A673 (cell line): ENCODE measurements at regions not wholly inside any gene's neighbourhood (a gene's known extent, or its start where the extent isn't known, plus 50 kb on each side); places are given as distances from the start of the nearest gene placed in this dataset.

Experiments
- BruUV-seq: library from RNA; stranded (reverse); fragments of 400-500 nt; replicated peaks from 2 replicates; lab custom pipeline; 2021; lab: Mats Ljungman, UMichigan
- CTCF ChIA-PET: fragments of 300-600 bp; sonication (Branson Sonifier 250); formaldehyde crosslinking; loops from one replicate; lab custom pipeline; 2022; ENCODE audit warnings: antibody characterized with exemption; lab: Charles Lee
- POLR2A ChIA-PET: fragments of 300-600 bp; sonication (Branson Sonifier 250); formaldehyde crosslinking; loops from one replicate; lab custom pipeline; 2022; ENCODE audit warnings: antibody characterized with exemption; ENCODE audit not compliant: low non-redundant PET; lab: Charles Lee
- DNase-seq: peaks from one replicate; pipeline ENCODE4 v3.0.0-alpha.2; 2015; ENCODE audit warnings: low spot score
- H3K27ac ChIP-seq: fragments of 200-600 bp; sonication (generic); 2 replicates; pipeline ENCODE4 v1.5.1; 2016; ENCODE audit warnings: mixed run types, low read depth, mild to moderate bottlenecking, mixed read lengths, antibody characterized with exemption, low read length; ENCODE audit not compliant: poor library complexity, severe bottlenecking
- H3K27me3 ChIP-seq: fragments of 200-600 bp; sonication (generic); replicated peaks from 2 replicates; pipeline ENCODE4 v1.6.1; 2017; ENCODE audit warnings: mixed run types, low read depth, mild to moderate bottlenecking, mixed read lengths, antibody characterized with exemption, low read length; ENCODE audit not compliant: insufficient read depth, poor library complexity
- H3K36me3 ChIP-seq: fragments of 200-600 bp; sonication (generic); 2 replicates; pipeline ENCODE4 v1.6.1; 2016; ENCODE audit warnings: mixed run types, mild to moderate bottlenecking, mixed read lengths, antibody characterized with exemption, low read length; ENCODE audit not compliant: insufficient read depth, poor library complexity, severe bottlenecking
- H3K4me1 ChIP-seq: fragments of 200-600 bp; sonication (generic); 2 replicates; pipeline ENCODE4 v1.6.1; 2017; ENCODE audit warnings: mixed run types, mild to moderate bottlenecking, mixed read lengths, antibody characterized with exemption, low read length; ENCODE audit not compliant: insufficient read depth, poor library complexity, severe bottlenecking
- H3K4me3 ChIP-seq: fragments of 200-600 bp; sonication (generic); 2 replicates; pipeline ENCODE4 v1.5.1; 2016; ENCODE audit warnings: low read depth, mixed run types, mild to moderate bottlenecking, mixed read lengths, low read length; ENCODE audit not compliant: poor library complexity, severe bottlenecking
- H3K9me3 ChIP-seq: fragments of 200-600 bp; sonication (generic); 2 replicates; pipeline ENCODE4 v1.6.1; 2016; ENCODE audit warnings: mixed run types, low read depth, mild to moderate bottlenecking, mixed read lengths, antibody characterized with exemption, low read length; ENCODE audit not compliant: poor library complexity, severe bottlenecking
- EZH2 ChIP-seq: fragments of 200-600 bp; sonication (generic); IDR thresholded peaks from 2 replicates; pipeline ENCODE4 v1.6.1; 2017; ENCODE audit warnings: borderline replicate concordance, low read depth, mild to moderate bottlenecking, mixed read lengths, antibody characterized with exemption, low read length; ENCODE audit not compliant: poor library complexity, severe bottlenecking
- intact Hi-C: fragments of 100-400 bp; cut with micrococcal nuclease; formaldehyde crosslinking; loops from one replicate; pipeline ENCODE4 v1.10.0; 2022; ENCODE audit not compliant: unreplicated experiment
- TF ChIP-seq, protein P1 (sequence below): fragments of 300-800, 200-600 bp; sonication (generic); conservative IDR thresholded peaks from 2 replicates; pipeline ENCODE4 v1.5.1; 2017; ENCODE audit warnings: low read depth, mild to moderate bottlenecking, antibody characterized with exemption, low read length, moderate library complexity, mixed read lengths

GRCh38 chr21:26691416-26691815, 118.3 kb upstream of the CYYR1 start:
- H3K4me1 ChIP-seq, result no peaks in the 10 kb centered on the region
- H3K36me3 ChIP-seq, result no peaks in the 10 kb centered on the region
- POLR2A ChIA-PET, result no interaction called here
- no peak for DNase-seq
- no TSS peak for BruUV-seq
- no peaks in the 10 kb centered on the region for H3K27me3 ChIP-seq
- CTCF ChIA-PET, result no interaction called here
- no peak for TF ChIP-seq EZH2
- TF ChIP-seq, protein P1, sequence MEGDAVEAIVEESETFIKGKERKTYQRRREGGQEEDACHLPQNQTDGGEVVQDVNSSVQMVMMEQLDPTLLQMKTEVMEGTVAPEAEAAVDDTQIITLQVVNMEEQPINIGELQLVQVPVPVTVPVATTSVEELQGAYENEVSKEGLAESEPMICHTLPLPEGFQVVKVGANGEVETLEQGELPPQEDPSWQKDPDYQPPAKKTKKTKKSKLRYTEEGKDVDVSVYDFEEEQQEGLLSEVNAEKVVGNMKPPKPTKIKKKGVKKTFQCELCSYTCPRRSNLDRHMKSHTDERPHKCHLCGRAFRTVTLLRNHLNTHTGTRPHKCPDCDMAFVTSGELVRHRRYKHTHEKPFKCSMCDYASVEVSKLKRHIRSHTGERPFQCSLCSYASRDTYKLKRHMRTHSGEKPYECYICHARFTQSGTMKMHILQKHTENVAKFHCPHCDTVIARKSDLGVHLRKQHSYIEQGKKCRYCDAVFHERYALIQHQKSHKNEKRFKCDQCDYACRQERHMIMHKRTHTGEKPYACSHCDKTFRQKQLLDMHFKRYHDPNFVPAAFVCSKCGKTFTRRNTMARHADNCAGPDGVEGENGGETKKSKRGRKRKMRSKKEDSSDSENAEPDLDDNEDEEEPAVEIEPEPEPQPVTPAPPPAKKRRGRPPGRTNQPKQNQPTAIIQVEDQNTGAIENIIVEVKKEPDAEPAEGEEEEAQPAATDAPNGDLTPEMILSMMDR, result no peak
- H3K9me3 ChIP-seq, result no peaks in the 10 kb centered on the region
- no peak overlapping the region for H3K27ac ChIP-seq
- intact Hi-C loops, result no loop called here
- H3K4me3 ChIP-seq, result no peak overlapping the region

- ChIA-PET CTCF (interaction anchor here (0.6 kb wide), 1 partner anchor 31 kb away, joined by 4 read pairs; no protein-coding TSS in a partner anchor), POLR2A (no interaction called here)
- H3K36me3 ChIP-seq, result no peaks in the 10 kb centered on the region
- H3K27ac ChIP-seq, result no peak overlapping the region
- intact Hi-C loops, result no loop called here
- H3K4me1 ChIP-seq, result no peaks in the 10 kb centered on the region
- TF ChIP-seq, protein P1, result no peak
- TF ChIP-seq EZH2, result no peak
- no peak for DNase-seq
- no TSS peak for BruUV-seq
- H3K27me3 ChIP-seq, result no peaks in the 10 kb centered on the region
- no peaks in the 10 kb centered on the region for H3K9me3 ChIP-seq
- H3K4me3 ChIP-seq, result no peak overlapping the region
These were observed 113.6 kb upstream of the CYYR1 start for GRCh38 chr21:26686705-26687104.

GRCh38 chr21:26686278-26686677, 113.2 kb upstream of the CYYR1 start:
- no TSS peak for BruUV-seq
- peak; percentile 58 for DNase-seq
- no peak overlapping the region for H3K27ac ChIP-seq
- H3K4me3 ChIP-seq, result no peak overlapping the region
- POLR2A ChIA-PET, result no interaction called here
- H3K9me3 ChIP-seq, result no peaks in the 10 kb centered on the region
- no peaks in the 10 kb centered on the region for H3K27me3 ChIP-seq
- CTCF ChIA-PET, result interaction anchor here (0.6 kb wide), 1 partner anchor 32 kb away, joined by 4 read pairs; no protein-coding TSS in a partner anchor
- intact Hi-C loops, result no loop called here
- no peaks in the 10 kb centered on the region for H3K4me1 ChIP-seq
- H3K36me3 ChIP-seq, result no peaks in the 10 kb centered on the region
- TF ChIP-seq, protein P1, result no peak
- TF ChIP-seq EZH2, result no peak
